H1 (cell line): ENCODE measurements at regions not wholly inside any gene's neighbourhood (a gene's known extent, or its start where the extent isn't known, plus 50 kb on each side); places are given as distances from the start of the nearest gene placed in this dataset.
A peak's percentile ranks its signal among the peaks of the same experiment; 100 is the strongest.

Experiments used
- CBX5 ChIP-seq: fragments of 300-800, 300-1000 bp; sonication (generic); IDR thresholded peaks from 2 replicates; pipeline ENCODE4 v1.7.1; 2016; ENCODE audit warnings: antibody characterized with exemption, low read length, low read depth
- NANOG ChIP-seq: IDR thresholded peaks from 2 replicates; pipeline ENCODE4 v1.6.1; 2011; ENCODE audit warnings: low read length, low read depth, mild to moderate bottlenecking, inconsistent platforms; ENCODE audit not compliant: insufficient read depth, poor library complexity, severe bottlenecking
- POLR2A ChIP-seq, 2 experiments: IDR thresholded peaks; 1 replicate in 1 of 2; 2 replicates in 1 of 2; pipeline ENCODE4 v1.6.1; 2011; ENCODE audit warnings: low read depth in 2 of 2, low read length in 2 of 2, mild to moderate bottlenecking in 2 of 2; ENCODE audit errors: control extremely low read depth in 1 of 2
- TF ChIP-seq, protein P1 (sequence below), 3 experiments: IDR thresholded peaks; 1 replicate in 2 of 3; 2 replicates in 1 of 3; pipeline versions ENCODE4 v1.5.1 to v1.6.1; 2011; ENCODE audit warnings: low read length in 3 of 3, mild to moderate bottlenecking in 3 of 3, inconsistent platforms in 2 of 3, low read depth in 1 of 3, moderate library complexity in 1 of 3; ENCODE audit not compliant: insufficient read depth in 1 of 3; ENCODE audit errors: control extremely low read depth in 1 of 3

DNA sequence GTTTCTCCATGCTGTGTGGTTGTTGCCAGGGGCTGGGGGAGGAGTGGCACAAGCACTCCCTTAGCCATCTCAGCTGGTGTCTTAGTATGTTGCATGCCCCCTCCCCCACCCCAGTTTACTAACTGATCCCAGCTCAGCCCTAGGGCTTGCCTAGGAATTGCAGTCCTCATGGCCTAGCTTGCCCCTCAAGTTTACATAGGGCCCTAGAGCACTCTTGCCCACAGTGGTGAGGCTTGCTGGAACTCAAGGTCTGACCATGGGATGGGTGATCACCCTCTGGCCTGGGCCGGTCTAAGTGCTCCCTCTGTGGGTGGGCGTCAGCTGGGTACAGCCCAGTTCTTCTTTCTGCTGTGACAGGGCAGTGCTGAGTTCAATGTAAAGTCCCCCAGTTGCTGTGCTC is 156.1 kb upstream of the PIEZO2 start:
- TF ChIP-seq NANOG (no peak), CBX5 (no peak), POLR2A (IDR thresholded peaks at IDR 0.05; ENCODE audit: control extremely low read depth in 1 of 2, low read depth in 2 of 2, low read length in 2 of 2) (no peak)
- TF ChIP-seq, protein P1, sequence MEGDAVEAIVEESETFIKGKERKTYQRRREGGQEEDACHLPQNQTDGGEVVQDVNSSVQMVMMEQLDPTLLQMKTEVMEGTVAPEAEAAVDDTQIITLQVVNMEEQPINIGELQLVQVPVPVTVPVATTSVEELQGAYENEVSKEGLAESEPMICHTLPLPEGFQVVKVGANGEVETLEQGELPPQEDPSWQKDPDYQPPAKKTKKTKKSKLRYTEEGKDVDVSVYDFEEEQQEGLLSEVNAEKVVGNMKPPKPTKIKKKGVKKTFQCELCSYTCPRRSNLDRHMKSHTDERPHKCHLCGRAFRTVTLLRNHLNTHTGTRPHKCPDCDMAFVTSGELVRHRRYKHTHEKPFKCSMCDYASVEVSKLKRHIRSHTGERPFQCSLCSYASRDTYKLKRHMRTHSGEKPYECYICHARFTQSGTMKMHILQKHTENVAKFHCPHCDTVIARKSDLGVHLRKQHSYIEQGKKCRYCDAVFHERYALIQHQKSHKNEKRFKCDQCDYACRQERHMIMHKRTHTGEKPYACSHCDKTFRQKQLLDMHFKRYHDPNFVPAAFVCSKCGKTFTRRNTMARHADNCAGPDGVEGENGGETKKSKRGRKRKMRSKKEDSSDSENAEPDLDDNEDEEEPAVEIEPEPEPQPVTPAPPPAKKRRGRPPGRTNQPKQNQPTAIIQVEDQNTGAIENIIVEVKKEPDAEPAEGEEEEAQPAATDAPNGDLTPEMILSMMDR (IDR thresholded peaks at IDR 0.05; ENCODE audit: control extremely low read depth in 1 of 3, insufficient read depth in 1 of 3, low read depth in 1 of 3, low read length in 3 of 3), result peak; percentile 6 to 16 (median 13); a peak in 3 of 4 replicates
